GM12872 (cell line): ENCODE measurements at regions not wholly inside any gene's neighbourhood (a gene's known extent, or its start where the extent isn't known, plus 50 kb on each side); places are given as distances from the start of the nearest gene placed in this dataset.

Experiments used
- CTCF ChIP-seq: IDR thresholded peaks from 3 replicates; pipeline ENCODE4 v1.5.1; 2011; ENCODE audit warnings: low read depth, mild to moderate bottlenecking, low read length, moderate library complexity; ENCODE audit not compliant: insufficient read depth

GRCh38 chr4:24071612-24072372 lies 181.9 kb upstream of the PPARGC1A start:
- TF ChIP-seq CTCF, result no peak

GRCh38 chr4:24070117-24070516 lies 180.3 kb upstream of the PPARGC1A start:
- TF ChIP-seq CTCF, result no peak

GRCh38 chr4:24067367-24068193 lies 177.7 kb upstream of the PPARGC1A start:
- no peak for TF ChIP-seq CTCF

GRCh38 chr4:24065974-24066373 lies 176.1 kb upstream of the PPARGC1A start:
- no peak for TF ChIP-seq CTCF

GRCh38 chr4:24063731-24064130 lies 173.9 kb upstream of the PPARGC1A start:
- no peak for TF ChIP-seq CTCF

GRCh38 chr4:24060932-24061331 lies 171.1 kb upstream of the PPARGC1A start:
- no peak for TF ChIP-seq CTCF

GRCh38 chr4:24059839-24060238 lies 170.0 kb upstream of the PPARGC1A start:
- TF ChIP-seq CTCF, result no peak
